OCI-LY3 (cell line): ENCODE measurements at regions not wholly inside any gene's neighbourhood (a gene's known extent, or its start where the extent isn't known, plus 50 kb on each side); places are given as distances from the start of the nearest gene placed in this dataset.

Experiments
- H2AFZ ChIP-seq: fragments of 200-600, 300-600 bp; shearing (Covaris generic); 2 replicates; pipeline ENCODE4 v1.6.0; 2014; ENCODE audit warnings: antibody characterized with exemption, low read depth, low read length
- H3K27ac ChIP-seq: fragments of 200-600, 300-600 bp; sonication (generic); 2 replicates; pipeline ENCODE4 v1.5.1; 2014; ENCODE audit warnings: mild to moderate bottlenecking, low read length, moderate library complexity, mixed read lengths
- H3K27me3 ChIP-seq: fragments of 200-600, 300-600 bp; sonication (generic); 2 replicates; pipeline ENCODE4 v1.6.1; 2014; ENCODE audit warnings: low read depth, low read length, mixed read lengths
- H3K36me3 ChIP-seq: fragments of 200-600, 300-600 bp; sonication (generic); replicated peaks from 2 replicates; pipeline ENCODE3; 2014; ENCODE audit warnings: low read depth, low read length, mixed read lengths
- H3K4me1 ChIP-seq: fragments of 300-600, 200-600 bp; sonication (generic); 2 replicates; pipeline ENCODE4 v1.6.1; 2014; ENCODE audit warnings: low read length, mixed read lengths
- H3K4me2 ChIP-seq: fragments of 200-600, 300-600 bp; sonication (generic); 2 replicates; pipeline ENCODE4 v1.6.1; 2014; ENCODE audit warnings: low read length, mixed read lengths
- H3K4me3 ChIP-seq: fragments of 300-600, 200-600 bp; sonication (generic); 2 replicates; pipeline ENCODE4 v1.5.1; 2014; ENCODE audit warnings: antibody characterized with exemption, mild to moderate bottlenecking, low read length, moderate library complexity
- H3K79me2 ChIP-seq: fragments of 300-600, 200-600 bp; shearing (Covaris generic); 2 replicates; pipeline ENCODE4 v1.6.1; 2014; ENCODE audit warnings: mild to moderate bottlenecking, low read length, mixed read lengths
- H3K9ac ChIP-seq: fragments of 300-600, 200-600 bp; shearing (Covaris generic); 2 replicates; pipeline ENCODE4 v1.6.0; 2014; ENCODE audit warnings: mild to moderate bottlenecking, low read length, moderate library complexity
- H3K9me3 ChIP-seq: fragments of 200-600, 300-600 bp; shearing (Covaris generic); 2 replicates; pipeline ENCODE4 v1.6.1; 2014; ENCODE audit warnings: low read length, mixed read lengths; ENCODE audit not compliant: insufficient read depth
- H4K20me1 ChIP-seq: fragments of 200-600, 300-600 bp; sonication (generic); 2 replicates; pipeline ENCODE4 v1.6.1; 2016; ENCODE audit warnings: low read length, mixed read lengths; ENCODE audit not compliant: insufficient read depth
- CTCF ChIP-seq: fragments of 200-600, 300-600 bp; sonication (generic); IDR thresholded peaks from 2 replicates; pipeline ENCODE4 v1.5.1; 2014; ENCODE audit warnings: antibody characterized with exemption, low read length, low read depth
- EZH2phosphoT487 ChIP-seq: fragments of 200-600 bp; shearing (Covaris generic); IDR thresholded peaks from 2 replicates; pipeline ENCODE4 v1.6.1; 2018; ENCODE audit warnings: antibody characterized with exemption, mixed run types, low read depth

- Histone ChIP-seq H3K4me3 (no peak overlapping the region), H3K27ac (no peak overlapping the region), H2AFZ (no peak overlapping the region), H3K27me3 (no peaks in the 10 kb centered on the region), H4K20me1 (no peaks in the 10 kb centered on the region), H3K4me1 (no peaks in the 10 kb centered on the region; the same call in 1 of the 2 replicates), H3K36me3 (no peaks in the 10 kb centered on the region), H3K79me2 (no peaks in the 10 kb centered on the region), H3K4me2 (no peak overlapping the region), H3K9ac (no peak overlapping the region), H3K9me3 (no peaks in the 10 kb centered on the region)
- TF ChIP-seq EZH2phosphoT487 (no peak), CTCF (no peak)
Observed at GRCh38 chr7:26546508-26547053, 254.9 kb downstream of the SNX10 start.

- Histone ChIP-seq H3K36me3 (no peaks in the 10 kb centered on the region), H3K79me2 (no peaks in the 10 kb centered on the region), H3K4me3 (no peak overlapping the region), H3K9ac (no peak overlapping the region), H3K9me3 (no peaks in the 10 kb centered on the region), H3K4me1 (peaks cover 5% of the 10 kb centered on the region), H3K27me3 (no peaks in the 10 kb centered on the region), H2AFZ (no peak overlapping the region), H4K20me1 (no peaks in the 10 kb centered on the region), H3K27ac (no peak overlapping the region), H3K4me2 (no peak overlapping the region)
- TF ChIP-seq EZH2phosphoT487 (no peak), CTCF (no peak)
Observed at GRCh38 chr7:26547156-26547555, 255.5 kb downstream of the SNX10 start.

DNA sequence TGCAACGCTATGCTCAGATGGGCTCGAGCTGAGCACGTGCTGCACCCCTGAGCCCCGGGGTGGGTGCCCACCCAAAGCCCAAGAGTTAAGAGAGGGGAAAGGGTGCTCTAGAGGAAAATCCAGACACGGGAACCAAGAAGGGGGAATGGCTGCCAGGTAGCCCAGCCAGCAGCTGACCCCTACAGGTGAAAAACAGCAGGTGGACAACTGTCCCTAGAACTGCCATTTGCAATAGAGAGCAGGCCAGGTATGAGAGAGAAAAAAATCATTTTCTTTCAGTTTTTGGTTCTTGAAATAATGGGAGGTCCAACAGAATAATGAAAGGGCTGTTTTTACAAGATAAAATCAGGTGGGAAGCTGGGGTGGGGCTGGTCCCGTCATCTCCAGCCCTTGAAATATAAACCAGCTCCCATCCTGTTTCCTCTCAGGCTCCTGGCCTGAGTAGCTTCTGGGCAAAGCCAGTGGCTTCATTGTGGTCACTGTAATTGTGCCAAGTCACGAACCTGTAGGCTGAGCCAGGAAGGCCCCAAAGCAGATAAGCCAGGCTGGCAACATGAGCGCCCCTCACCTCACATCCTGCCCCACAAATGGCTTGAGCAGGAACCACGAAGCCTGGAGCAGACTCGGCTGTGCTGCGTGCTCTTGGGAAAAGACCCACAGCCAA lies 257.8 kb downstream of the SNX10 start:
- H3K9me3 ChIP-seq: no peaks in the 10 kb centered on the region
- H3K9ac ChIP-seq: no peak overlapping the region
- no peak for TF ChIP-seq EZH2phosphoT487
- TF ChIP-seq CTCF: no peak
- no peaks in the 10 kb centered on the region for H3K36me3 ChIP-seq
- H3K4me2 ChIP-seq: no peak overlapping the region
- no peaks in the 10 kb centered on the region for H4K20me1 ChIP-seq
- H3K4me1 ChIP-seq: peaks cover 28% of the 10 kb centered on the region
- no peak overlapping the region for H2AFZ ChIP-seq
- no peaks in the 10 kb centered on the region for H3K27me3 ChIP-seq
- no peak overlapping the region for H3K27ac ChIP-seq
- no peaks in the 10 kb centered on the region for H3K79me2 ChIP-seq
- no peak overlapping the region for H3K4me3 ChIP-seq

DNA sequence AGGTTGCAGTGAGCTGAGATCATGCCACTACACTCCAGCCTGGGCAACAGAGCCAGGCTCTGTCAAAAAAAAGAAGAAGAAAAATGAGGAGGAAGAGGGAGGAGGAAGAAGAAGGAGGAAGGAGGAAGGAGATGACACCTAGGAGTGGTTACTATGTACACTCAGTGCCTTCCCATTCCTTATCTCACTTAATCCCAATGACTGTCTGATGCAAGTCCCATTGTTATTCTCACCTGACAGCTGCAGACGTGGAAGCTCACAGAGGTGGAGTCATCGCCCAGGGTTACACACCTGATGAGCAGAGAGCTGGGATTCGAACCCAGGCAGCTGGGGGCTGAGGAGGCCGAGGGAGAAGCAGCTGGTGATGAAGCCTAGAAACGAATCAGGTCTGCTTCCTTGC lies 258.8 kb downstream of the SNX10 start:
- Histone ChIP-seq H3K9me3 (no peaks in the 10 kb centered on the region), H2AFZ (no peak overlapping the region), H3K4me1 (peaks cover 39% of the 10 kb centered on the region), H4K20me1 (no peaks in the 10 kb centered on the region), H3K27ac (no peak overlapping the region), H3K27me3 (no peaks in the 10 kb centered on the region), H3K9ac (no peak overlapping the region), H3K4me3 (no peak overlapping the region), H3K79me2 (no peaks in the 10 kb centered on the region), H3K4me2 (no peak overlapping the region), H3K36me3 (no peaks in the 10 kb centered on the region)
- no peak for TF ChIP-seq CTCF
- no peak for TF ChIP-seq EZH2phosphoT487
